A549 (cell line): ENCODE measurements at regions not wholly inside any gene's neighbourhood (a gene's known extent, or its start where the extent isn't known, plus 50 kb on each side); places are given as distances from the start of the nearest gene placed in this dataset.

Experiments used
- ATAC-seq, 2 experiments: fragments of 200-7000 bp in 1 of 2; fragments of >200 bp in 1 of 2; cut with Nextera tagmentation in 1 of 2; cut with Tn5 transposase in 1 of 2; 3 replicates each; pipeline versions ENCODE4 v1.8.0 to v1.9.1; 2018 to 2020; ENCODE audit warnings: mild to moderate bottlenecking in 1 of 2, moderate library complexity in 1 of 2
- CTCF ChIA-PET: fragments of 300-600 bp; sonication (Branson Sonifier 250); formaldehyde crosslinking; extraction: SDS; loops from one replicate; lab custom pipeline; 2021; ENCODE audit warnings: antibody characterized with exemption, inconsistent platforms; lab: Yijun Ruan, JAX
- POLR2A ChIA-PET: fragments of 350-600 bp; formaldehyde crosslinking; extraction: SDS; loops from one replicate; lab custom pipeline; 2021; ENCODE audit warnings: antibody characterized with exemption, inconsistent platforms; lab: Yijun Ruan, JAX
- DNase-seq, 2 experiments: peaks; one replicate each; pipeline versions ENCODE4 v3.0.0 to v3.0.0-alpha.2; 2011 to 2016; ENCODE audit warnings: low read depth in 1 of 2, low spot score in 1 of 2
- FAIRE-seq: peaks from 2 replicates; lab custom pipeline; 2011; peaks lifted over from hg19 to GRCh38; lab: Jason Lieb, UNC
- H3K27ac ChIP-seq, 2 experiments: fragments of >200 bp; sonication (Bioruptor Twin); formaldehyde crosslinking; 3 replicates each; pipeline ENCODE4 v1.5.1; 2016 to 2017
- H3K4me1 ChIP-seq: fragments of >200 bp; sonication (Bioruptor Twin); formaldehyde crosslinking; 3 replicates; pipeline ENCODE4 v1.6.1; 2016
- H3K4me2 ChIP-seq: fragments of >200 bp; sonication (Bioruptor Twin); formaldehyde crosslinking; 3 replicates; pipeline ENCODE4 v1.6.1; 2016
- H3K4me3 ChIP-seq: fragments of >200 bp; sonication (Bioruptor Twin); formaldehyde crosslinking; 3 replicates; pipeline ENCODE4 v1.5.1; 2016
- H3K9me3 ChIP-seq: fragments of >200 bp; sonication (Bioruptor Twin); formaldehyde crosslinking; 3 replicates; pipeline ENCODE4 v1.6.1; 2016
- EHF ChIP-seq: fragments of 250-450 bp; sonication (Bioruptor Pico); IDR thresholded peaks from 2 replicates; pipeline ENCODE4 v1.5.0; 2020; ENCODE audit warnings: mild to moderate bottlenecking
- FOSL2 ChIP-seq, 2 experiments: fragments of 450-650 bp in 1 of 2; fragments of >200 bp in 1 of 2; sonication (Bioruptor Twin) in 1 of 2; formaldehyde crosslinking; IDR thresholded peaks; 2 replicates each; pipeline versions ENCODE4 v1.5.0 to v1.6.1; 2016 to 2020; ENCODE audit warnings: mild to moderate bottlenecking in 1 of 2, moderate library complexity in 1 of 2
- HDAC2 ChIP-seq: fragments of 200-600 bp; sonication (generic); IDR thresholded peaks from 2 replicates; pipeline ENCODE4 v1.6.1; 2016
- HOXB13 ChIP-seq: fragments of 250-450 bp; sonication (Bioruptor Pico); IDR thresholded peaks from 2 replicates; pipeline ENCODE4 v1.5.0; 2020; ENCODE audit warnings: low read depth, mild to moderate bottlenecking, moderate library complexity
- KDM1A ChIP-seq: fragments of 200-600 bp; sonication (generic); IDR thresholded peaks from 2 replicates; pipeline ENCODE4 v1.6.1; 2016; ENCODE audit warnings: low read depth, mild to moderate bottlenecking
- MAFK ChIP-seq: fragments of 450-650 bp; IDR thresholded peaks from 2 replicates; pipeline ENCODE4 v1.6.1; 2014; ENCODE audit not compliant: partially characterized antibody
- MYC ChIP-seq: IDR thresholded peaks from 2 replicates; pipeline ENCODE4 v1.6.1; 2012; ENCODE audit warnings: mild to moderate bottlenecking, inconsistent platforms, low read length, improper control_type of control experiment, borderline replicate concordance
- NPAS2 ChIP-seq: fragments of 250-450 bp; sonication (Bioruptor Pico); IDR thresholded peaks from 2 replicates; pipeline ENCODE4 v1.8.0; 2022; ENCODE audit warnings: mild to moderate bottlenecking, moderate library complexity, borderline replicate concordance
- NR3C1 ChIP-seq: fragments of >200 bp; sonication (Bioruptor Twin); formaldehyde crosslinking; IDR thresholded peaks from 3 replicates; pipeline ENCODE4 v1.6.1; 2017
- POLR2AphosphoS2 ChIP-seq: conservative IDR thresholded peaks from 2 replicates; pipeline ENCODE4 v1.6.1; 2012; ENCODE audit warnings: low read length, improper control_type of control experiment, inconsistent platforms
- RAD21 ChIP-seq, 2 experiments: fragments of >200 bp in 1 of 2; sonication (Bioruptor Twin) in 1 of 2; formaldehyde crosslinking in 1 of 2; IDR thresholded peaks in 1 of 2; conservative IDR thresholded peaks in 1 of 2; 2 replicates in 1 of 2; 3 replicates in 1 of 2; pipeline ENCODE4 v1.6.1; 2012 to 2018; ENCODE audit warnings: inconsistent platforms in 1 of 2
- RCOR1 ChIP-seq: fragments of 150-350 bp; IDR thresholded peaks from 2 replicates; pipeline ENCODE4 v1.6.1; 2014; ENCODE audit warnings: antibody characterized with exemption, low read length, low read depth
- RFX5 ChIP-seq: fragments of 450-650 bp; IDR thresholded peaks from 2 replicates; pipeline ENCODE4 v1.7.1; 2014; ENCODE audit warnings: antibody characterized with exemption, mild to moderate bottlenecking, moderate library complexity
- RNF2 ChIP-seq: fragments of 200-600 bp; sonication (generic); IDR thresholded peaks from 2 replicates; pipeline ENCODE4 v1.6.1; 2016; ENCODE audit warnings: low read depth, mild to moderate bottlenecking, antibody characterized with exemption, moderate library complexity, borderline replicate concordance
- SMC3 ChIP-seq: fragments of >200 bp; sonication (Bioruptor Twin); formaldehyde crosslinking; IDR thresholded peaks from 3 replicates; pipeline ENCODE4 v1.6.1; 2018; ENCODE audit warnings: inconsistent platforms
- TP53 ChIP-seq: fragments of 250-450 bp; sonication (Bioruptor Pico); IDR thresholded peaks from 2 replicates; pipeline ENCODE4 v1.5.0; 2021; ENCODE audit warnings: mild to moderate bottlenecking, moderate library complexity
- ZC3H11A ChIP-seq: fragments of 450-650 bp; IDR thresholded peaks from 2 replicates; pipeline ENCODE4 v1.6.1; 2014; ENCODE audit warnings: antibody characterized with exemption, mild to moderate bottlenecking
- ZNF302 ChIP-seq: fragments of 250-450 bp; sonication (Bioruptor Pico); IDR thresholded peaks from 2 replicates; pipeline ENCODE4 v1.9.0; 2021; ENCODE audit warnings: inconsistent platforms, mild to moderate bottlenecking, moderate library complexity
- WGBS: methylation state at CpG from one replicate; pipeline ENCODE4 v1.1.6; 2017; ENCODE audit errors: missing lambda C conversion rate; 5-methylcytosine and 5-hydroxymethylcytosine counted together
- TF ChIP-seq, protein P1 (sequence below): fragments of 250-450 bp; sonication (Bioruptor Pico); IDR thresholded peaks from 2 replicates; pipeline ENCODE4 v1.5.0; 2020; ENCODE audit warnings: low read depth, mild to moderate bottlenecking, moderate library complexity
- TF ChIP-seq, protein P2 (sequence below): IDR thresholded peaks from 2 replicates; pipeline ENCODE4 v1.6.1; 2012
- TF ChIP-seq, protein P3 (sequence below): fragments of 200-600 bp; sonication (generic); IDR thresholded peaks from 2 replicates; pipeline ENCODE4 v1.6.1; 2016; ENCODE audit warnings: antibody characterized with exemption, mild to moderate bottlenecking, moderate library complexity

DNA sequence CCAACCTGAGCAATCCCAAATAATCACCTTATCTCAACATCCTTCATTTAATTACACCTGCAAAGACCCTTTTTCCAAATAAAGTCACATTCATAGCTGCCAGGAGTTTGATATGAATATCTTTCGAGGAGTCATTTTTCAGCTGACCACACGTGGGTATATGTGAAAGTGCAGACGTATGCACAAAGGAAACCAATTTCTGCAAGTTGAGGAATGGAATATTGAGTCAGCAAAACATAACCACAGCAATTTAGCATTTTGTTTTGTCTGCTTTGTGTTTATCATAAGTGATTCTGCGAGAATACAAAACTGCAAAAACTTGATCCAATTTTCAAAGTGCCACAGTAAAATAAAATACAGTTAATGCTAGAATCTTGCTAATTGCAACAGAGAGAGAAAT is 295.9 kb downstream of the SUCLA2 start:
- H3K4me2 ChIP-seq, result no peak overlapping the region
- no peak for FAIRE-seq
- 8% methylated on average over 4 of the region's 4 CpGs for WGBS

DNA sequence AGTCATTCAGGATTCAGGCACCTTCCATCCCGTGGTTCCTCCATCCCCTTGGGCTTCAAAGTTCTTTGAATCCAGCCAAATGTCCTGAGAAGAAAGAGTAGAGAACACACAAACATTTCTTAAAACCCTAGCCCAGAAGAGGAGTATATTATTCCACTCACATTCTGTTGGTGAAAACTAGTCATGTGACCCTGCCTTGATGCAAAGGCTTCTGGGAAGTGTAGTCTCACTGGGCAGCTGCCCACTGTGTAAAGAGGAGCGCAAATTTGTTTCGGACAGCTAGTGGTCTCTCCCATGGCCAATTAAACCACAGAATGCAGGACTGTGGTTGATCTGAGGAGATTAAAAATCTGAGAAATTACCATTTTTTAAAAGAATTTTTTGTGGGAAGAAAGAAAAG is 304.4 kb downstream of the SUCLA2 start:
- TF ChIP-seq EHF (CRISPR knock-in tag), result no peak
- TF ChIP-seq HOXB13, result no peak
- no peak for TF ChIP-seq NPAS2 (CRISPR knock-in tag)
- TF ChIP-seq ZC3H11A, result no peak
- TF ChIP-seq TP53, result no peak
- TF ChIP-seq, protein P1, sequence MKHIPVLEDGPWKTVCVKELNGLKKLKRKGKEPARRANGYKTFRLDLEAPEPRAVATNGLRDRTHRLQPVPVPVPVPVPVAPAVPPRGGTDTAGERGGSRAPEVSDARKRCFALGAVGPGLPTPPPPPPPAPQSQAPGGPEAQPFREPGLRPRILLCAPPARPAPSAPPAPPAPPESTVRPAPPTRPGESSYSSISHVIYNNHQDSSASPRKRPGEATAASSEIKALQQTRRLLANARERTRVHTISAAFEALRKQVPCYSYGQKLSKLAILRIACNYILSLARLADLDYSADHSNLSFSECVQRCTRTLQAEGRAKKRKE (CRISPR knock-in tag), result no peak
- TF ChIP-seq, protein P2, sequence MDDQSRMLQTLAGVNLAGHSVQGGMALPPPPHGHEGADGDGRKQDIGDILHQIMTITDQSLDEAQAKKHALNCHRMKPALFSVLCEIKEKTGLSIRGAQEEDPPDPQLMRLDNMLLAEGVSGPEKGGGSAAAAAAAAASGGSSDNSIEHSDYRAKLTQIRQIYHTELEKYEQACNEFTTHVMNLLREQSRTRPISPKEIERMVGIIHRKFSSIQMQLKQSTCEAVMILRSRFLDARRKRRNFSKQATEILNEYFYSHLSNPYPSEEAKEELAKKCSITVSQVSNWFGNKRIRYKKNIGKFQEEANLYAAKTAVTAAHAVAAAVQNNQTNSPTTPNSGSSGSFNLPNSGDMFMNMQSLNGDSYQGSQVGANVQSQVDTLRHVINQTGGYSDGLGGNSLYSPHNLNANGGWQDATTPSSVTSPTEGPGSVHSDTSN, result no peak
- TF ChIP-seq RFX5, result no peak
- TF ChIP-seq RAD21 (conservative IDR thresholded peaks at IDR 0.05 in 1 of 2, IDR thresholded peaks at IDR 0.05 in 1 of 2), result no peak
- no peak for TF ChIP-seq RCOR1
- TF ChIP-seq, protein P3, sequence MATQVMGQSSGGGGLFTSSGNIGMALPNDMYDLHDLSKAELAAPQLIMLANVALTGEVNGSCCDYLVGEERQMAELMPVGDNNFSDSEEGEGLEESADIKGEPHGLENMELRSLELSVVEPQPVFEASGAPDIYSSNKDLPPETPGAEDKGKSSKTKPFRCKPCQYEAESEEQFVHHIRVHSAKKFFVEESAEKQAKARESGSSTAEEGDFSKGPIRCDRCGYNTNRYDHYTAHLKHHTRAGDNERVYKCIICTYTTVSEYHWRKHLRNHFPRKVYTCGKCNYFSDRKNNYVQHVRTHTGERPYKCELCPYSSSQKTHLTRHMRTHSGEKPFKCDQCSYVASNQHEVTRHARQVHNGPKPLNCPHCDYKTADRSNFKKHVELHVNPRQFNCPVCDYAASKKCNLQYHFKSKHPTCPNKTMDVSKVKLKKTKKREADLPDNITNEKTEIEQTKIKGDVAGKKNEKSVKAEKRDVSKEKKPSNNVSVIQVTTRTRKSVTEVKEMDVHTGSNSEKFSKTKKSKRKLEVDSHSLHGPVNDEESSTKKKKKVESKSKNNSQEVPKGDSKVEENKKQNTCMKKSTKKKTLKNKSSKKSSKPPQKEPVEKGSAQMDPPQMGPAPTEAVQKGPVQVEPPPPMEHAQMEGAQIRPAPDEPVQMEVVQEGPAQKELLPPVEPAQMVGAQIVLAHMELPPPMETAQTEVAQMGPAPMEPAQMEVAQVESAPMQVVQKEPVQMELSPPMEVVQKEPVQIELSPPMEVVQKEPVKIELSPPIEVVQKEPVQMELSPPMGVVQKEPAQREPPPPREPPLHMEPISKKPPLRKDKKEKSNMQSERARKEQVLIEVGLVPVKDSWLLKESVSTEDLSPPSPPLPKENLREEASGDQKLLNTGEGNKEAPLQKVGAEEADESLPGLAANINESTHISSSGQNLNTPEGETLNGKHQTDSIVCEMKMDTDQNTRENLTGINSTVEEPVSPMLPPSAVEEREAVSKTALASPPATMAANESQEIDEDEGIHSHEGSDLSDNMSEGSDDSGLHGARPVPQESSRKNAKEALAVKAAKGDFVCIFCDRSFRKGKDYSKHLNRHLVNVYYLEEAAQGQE, result no peak
- TF ChIP-seq MYC, result no peak
- TF ChIP-seq NR3C1, result no peak
- TF ChIP-seq HDAC2, result no peak
- TF ChIP-seq FOSL2 (IDR thresholded peaks at IDR 0.05), result no peak
- no peak for TF ChIP-seq FOSL2 (CRISPR knock-in tag; IDR thresholded peaks at IDR 0.05)
- TF ChIP-seq ZNF302 (CRISPR knock-in tag), result no peak
- TF ChIP-seq POLR2AphosphoS2, result no peak
- no peak overlapping the region for H3K27ac ChIP-seq
- FAIRE-seq (no peak), ATAC-seq (no peak), DNase-seq (no peak)
- ChIA-PET POLR2A (no interaction called here), CTCF (no interaction called here)
- no peaks in the 10 kb centered on the region for H3K4me1 ChIP-seq
- H3K4me3 ChIP-seq, result no peak overlapping the region
- no peaks in the 10 kb centered on the region for H3K9me3 ChIP-seq
- WGBS, result 14% methylated on average over 3 of the region's 3 CpGs
- H3K4me2 ChIP-seq, result no peak overlapping the region

More for the DNA sequence above, 295.9 kb downstream of the SUCLA2 start:
- Histone ChIP-seq H3K9me3 (no peaks in the 10 kb centered on the region), H3K4me3 (no peak overlapping the region), H3K27ac (no peak overlapping the region), H3K4me1 (no peaks in the 10 kb centered on the region)
- POLR2A ChIA-PET, result no interaction called here
- DNase-seq (no peak), ATAC-seq (no peak)
- TF ChIP-seq EHF (CRISPR knock-in tag), result no peak
- TF ChIP-seq KDM1A, result no peak
- TF ChIP-seq RNF2, result no peak
- peak; percentile 36 for TF ChIP-seq MAFK
- TF ChIP-seq SMC3, result no peak
- CTCF ChIA-PET, result interaction anchor here (0.7 kb wide), 2 partner anchors 29 to 162 kb away, joined by 3 to 4 read pairs; no protein-coding TSS in a partner anchor
